ENCODE measurements at regions not wholly inside any gene's neighbourhood (a gene's known extent, or its start where the extent isn't known, plus 50 kb on each side); places are given as distances from the start of the nearest gene placed in this dataset.

DNA sequence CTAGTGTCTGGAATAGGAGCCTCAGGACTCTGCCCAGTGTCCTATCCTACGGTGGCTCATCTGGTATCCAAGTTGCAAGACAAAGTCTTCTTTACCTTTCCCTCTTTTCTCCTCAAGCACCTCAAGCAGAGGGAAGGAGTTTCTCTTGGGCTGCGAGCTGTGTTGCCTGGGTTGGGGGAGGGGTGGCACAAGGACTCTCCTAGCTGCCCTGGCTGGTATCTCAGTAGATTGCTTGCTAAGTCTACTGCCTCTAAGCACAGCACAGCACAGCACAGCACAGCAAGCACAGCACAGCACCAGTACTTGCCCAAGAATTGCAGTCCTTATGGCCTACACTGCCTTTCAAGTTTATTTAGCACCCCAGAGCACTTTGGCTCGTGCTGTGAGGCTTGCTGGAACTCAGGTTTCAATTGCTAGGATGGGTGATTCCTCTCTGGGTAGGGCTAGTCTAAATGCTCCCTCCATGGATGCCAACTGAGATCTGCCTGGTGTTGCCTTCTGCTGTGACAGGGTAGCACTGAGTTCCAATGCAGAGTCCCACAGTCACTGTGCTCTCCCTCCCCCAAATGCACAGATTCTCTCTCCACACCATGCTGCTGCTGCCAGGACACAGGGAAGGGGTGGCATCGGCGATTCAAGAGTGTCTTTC is 213.1 kb upstream of the POU5F2 start:
- TF ChIP-seq, protein P1, sequence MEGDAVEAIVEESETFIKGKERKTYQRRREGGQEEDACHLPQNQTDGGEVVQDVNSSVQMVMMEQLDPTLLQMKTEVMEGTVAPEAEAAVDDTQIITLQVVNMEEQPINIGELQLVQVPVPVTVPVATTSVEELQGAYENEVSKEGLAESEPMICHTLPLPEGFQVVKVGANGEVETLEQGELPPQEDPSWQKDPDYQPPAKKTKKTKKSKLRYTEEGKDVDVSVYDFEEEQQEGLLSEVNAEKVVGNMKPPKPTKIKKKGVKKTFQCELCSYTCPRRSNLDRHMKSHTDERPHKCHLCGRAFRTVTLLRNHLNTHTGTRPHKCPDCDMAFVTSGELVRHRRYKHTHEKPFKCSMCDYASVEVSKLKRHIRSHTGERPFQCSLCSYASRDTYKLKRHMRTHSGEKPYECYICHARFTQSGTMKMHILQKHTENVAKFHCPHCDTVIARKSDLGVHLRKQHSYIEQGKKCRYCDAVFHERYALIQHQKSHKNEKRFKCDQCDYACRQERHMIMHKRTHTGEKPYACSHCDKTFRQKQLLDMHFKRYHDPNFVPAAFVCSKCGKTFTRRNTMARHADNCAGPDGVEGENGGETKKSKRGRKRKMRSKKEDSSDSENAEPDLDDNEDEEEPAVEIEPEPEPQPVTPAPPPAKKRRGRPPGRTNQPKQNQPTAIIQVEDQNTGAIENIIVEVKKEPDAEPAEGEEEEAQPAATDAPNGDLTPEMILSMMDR (IDR thresholded peaks at IDR 0.05): no peak
- TF ChIP-seq EZH2 (IDR thresholded peaks at IDR 0.05; ENCODE audit: borderline replicate concordance, insufficient read depth, low read depth, low read length, poor library complexity, severe bottlenecking): no peak

Measured in B cell (primary cell).